Fibroblast of lung (primary cell): ENCODE measurements at regions not wholly inside any gene's neighbourhood (a gene's known extent, or its start where the extent isn't known, plus 50 kb on each side); places are given as distances from the start of the nearest gene placed in this dataset.
"Not testable (repeated sequence)": the region's sequence is repeated elsewhere in the genome, so short reads cannot be mapped to it uniquely, and the experiment has no call there.

Experiments used
- DNase-seq, 2 donors: peaks; one replicate each; pipeline versions ENCODE4 v3.0.0 to v3.0.0-alpha.2; 2010; ENCODE audit warnings: low read depth in 2 of 2
- H2AFZ ChIP-seq: 2 replicates; pipeline ENCODE4 v1.5.1; 2012; ENCODE audit warnings: low read length, control low read depth, inconsistent platforms
- H3K27ac ChIP-seq: 2 replicates; pipeline ENCODE4 v1.5.1; 2011; ENCODE audit warnings: low read length, control low read depth; ENCODE audit not compliant: insufficient read depth
- H3K27me3 ChIP-seq: 2 replicates; pipeline ENCODE4 v1.5.1; 2011; ENCODE audit warnings: mild to moderate bottlenecking, low read length; ENCODE audit not compliant: control insufficient read depth, insufficient read depth
- H3K36me3 ChIP-seq: 2 replicates; pipeline ENCODE4 v1.5.1; 2011; ENCODE audit warnings: low read length; ENCODE audit not compliant: control insufficient read depth, insufficient read depth
- H3K4me1 ChIP-seq: 2 replicates; pipeline ENCODE4 v1.5.1; 2011; ENCODE audit warnings: low read length; ENCODE audit not compliant: control insufficient read depth, insufficient read depth; ENCODE audit errors: extremely low read depth
- H3K4me2 ChIP-seq: 2 replicates; pipeline ENCODE4 v1.5.1; 2011; ENCODE audit warnings: low read length, control low read depth; ENCODE audit not compliant: insufficient read depth; ENCODE audit errors: extremely low read depth
- H3K4me3 ChIP-seq, 4 experiments: fragments of 200-600 bp in 1 of 4; sonication (generic) in 1 of 4; replicated peaks in 1 of 4; 2 replicates each; pipeline ENCODE4 v1.5.1; 2011 to 2016; ENCODE audit warnings: low read length in 4 of 4, low read depth in 3 of 4, mild to moderate bottlenecking in 3 of 4, control low read depth in 2 of 4, inconsistent platforms in 1 of 4, mixed read lengths in 1 of 4; ENCODE audit not compliant: insufficient read depth in 1 of 4; ENCODE audit errors: control extremely low read depth in 1 of 4
- H3K79me2 ChIP-seq: 2 replicates; pipeline ENCODE4 v1.5.1; 2012; ENCODE audit warnings: mild to moderate bottlenecking, low read length, inconsistent platforms; ENCODE audit not compliant: control insufficient read depth, insufficient read depth
- H3K9ac ChIP-seq: 2 replicates; pipeline ENCODE4 v1.5.1; 2011; ENCODE audit warnings: mild to moderate bottlenecking, low read length, control low read depth; ENCODE audit not compliant: insufficient read depth
- H3K9me3 ChIP-seq: 2 replicates; pipeline ENCODE4 v1.5.1; 2012; ENCODE audit warnings: low read depth, low read length; ENCODE audit not compliant: control insufficient read depth, insufficient read depth
- H4K20me1 ChIP-seq: 2 replicates; pipeline ENCODE4 v1.5.1; 2011; ENCODE audit warnings: low read length; ENCODE audit not compliant: control insufficient read depth, insufficient read depth; ENCODE audit errors: extremely low read depth
- CTCF ChIP-seq, 2 donors: IDR thresholded peaks in 1 of 2; conservative IDR thresholded peaks in 1 of 2; 1 replicate in 1 of 2; 2 replicates in 1 of 2; pipeline ENCODE4 v1.5.1; 2011 to 2012; ENCODE audit warnings: low read length in 2 of 2, control low read depth in 1 of 2, inconsistent platforms in 1 of 2, low read depth in 1 of 2, mild to moderate bottlenecking in 1 of 2
- EZH2 ChIP-seq: IDR thresholded peaks from 2 replicates; pipeline ENCODE4 v1.5.1; 2012; ENCODE audit warnings: low read length, control low read depth, mild to moderate bottlenecking; ENCODE audit errors: missing control alignments

- H4K20me1 ChIP-seq = no peaks in the 10 kb centered on the region
- H3K9me3 ChIP-seq = no peaks in the 10 kb centered on the region
- H3K79me2 ChIP-seq = no peaks in the 10 kb centered on the region
- H3K4me2 ChIP-seq = no peak overlapping the region
- H3K27ac ChIP-seq = no peak overlapping the region
- H3K4me1 ChIP-seq = no peaks in the 10 kb centered on the region
- no peak overlapping the region for H3K4me3 ChIP-seq
- no peak overlapping the region for H2AFZ ChIP-seq
- no peak for DNase-seq
- H3K27me3 ChIP-seq = no peaks in the 10 kb centered on the region
- TF ChIP-seq CTCF (conservative IDR thresholded peaks at IDR 0.05 in 1 of 2, IDR thresholded peaks at IDR 0.05 in 1 of 2; ENCODE audit: low read depth in 1 of 2, low read length in 2 of 2) (no peak), EZH2 (no peak)
- no peaks in the 10 kb centered on the region for H3K36me3 ChIP-seq
- no peak overlapping the region for H3K9ac ChIP-seq
These were observed 85.6 kb upstream of the LYSMD4 start for GRCh38 chr15:99818872-99819271.

- not testable (repeated sequence) for H4K20me1 ChIP-seq, H3K9me3 ChIP-seq, H3K27ac ChIP-seq, H3K9ac ChIP-seq, H3K36me3 ChIP-seq, H2AFZ ChIP-seq, H3K4me1 ChIP-seq, H3K27me3 ChIP-seq, H3K79me2 ChIP-seq, H3K4me2 ChIP-seq, H3K4me3 ChIP-seq, DNase-seq
These were observed 83.6 kb upstream of the LYSMD4 start for GRCh38 chr15:99816862-99817261.

- DNase-seq, H2AFZ ChIP-seq, H3K4me2 ChIP-seq, H3K4me3 ChIP-seq, H3K27me3 ChIP-seq, H3K79me2 ChIP-seq, H3K4me1 ChIP-seq, H3K36me3 ChIP-seq, H3K27ac ChIP-seq, H4K20me1 ChIP-seq, H3K9me3 ChIP-seq, H3K9ac ChIP-seq: not testable (repeated sequence)
These were observed 77.4 kb upstream of the LYSMD4 start for GRCh38 chr15:99810663-99811062.

GRCh38 chr15:99799854-99800250 is 66.6 kb upstream of the LYSMD4 start:
- not testable (repeated sequence) for H3K27me3 ChIP-seq, H3K9me3 ChIP-seq, H3K4me3 ChIP-seq, H3K4me2 ChIP-seq, H3K36me3 ChIP-seq, H3K9ac ChIP-seq, H3K4me1 ChIP-seq, H3K27ac ChIP-seq, DNase-seq, H3K79me2 ChIP-seq, H4K20me1 ChIP-seq, H2AFZ ChIP-seq

- H3K9me3 ChIP-seq, H3K4me1 ChIP-seq, H4K20me1 ChIP-seq, H3K9ac ChIP-seq, H3K27ac ChIP-seq, H3K36me3 ChIP-seq, H3K4me2 ChIP-seq, H3K4me3 ChIP-seq, DNase-seq, H3K79me2 ChIP-seq, H2AFZ ChIP-seq, H3K27me3 ChIP-seq: not testable (repeated sequence)
These were observed 66.1 kb upstream of the LYSMD4 start for GRCh38 chr15:99799182-99799853.
